ENCODE measurements at regions not wholly inside any gene's neighbourhood (a gene's known extent, or its start where the extent isn't known, plus 50 kb on each side); places are given as distances from the start of the nearest gene placed in this dataset.

GRCh38 chr13:87087741-87088140 lies 583.4 kb upstream of the SLITRK5 start:
- Mint-ChIP-seq H3K27me3 (ENCODE audit: insufficient read depth) (no peaks in the 10 kb centered on the region), H3K4me3 (no peak overlapping the region), H3K4me1 (ENCODE audit: low read depth) (no peaks in the 10 kb centered on the region), H3K36me3 (ENCODE audit: low read depth) (no peaks in the 10 kb centered on the region), H3K9me3 (peaks cover 21% of the 10 kb centered on the region), H3K27ac (no peak overlapping the region)
- no peak for DNase-seq
- TF ChIP-seq CTCF (IDR thresholded peaks at IDR 0.05), result no peak

- H3K4me1 Mint-ChIP-seq (ENCODE audit: low read depth), result no peaks in the 10 kb centered on the region
- no peak overlapping the region for H3K27ac Mint-ChIP-seq
- H3K4me3 Mint-ChIP-seq, result no peak overlapping the region
- no peaks in the 10 kb centered on the region for H3K36me3 Mint-ChIP-seq (ENCODE audit: low read depth)
- H3K9me3 Mint-ChIP-seq, result peaks cover 11% of the 10 kb centered on the region; the same call in 1 of the 2 replicates
- no peak for TF ChIP-seq CTCF (IDR thresholded peaks at IDR 0.05)
- H3K27me3 Mint-ChIP-seq (ENCODE audit: insufficient read depth), result no peaks in the 10 kb centered on the region
- no peak for DNase-seq
These were observed 581.8 kb upstream of the SLITRK5 start for GRCh38 chr13:87089391-87089790.

DNA sequence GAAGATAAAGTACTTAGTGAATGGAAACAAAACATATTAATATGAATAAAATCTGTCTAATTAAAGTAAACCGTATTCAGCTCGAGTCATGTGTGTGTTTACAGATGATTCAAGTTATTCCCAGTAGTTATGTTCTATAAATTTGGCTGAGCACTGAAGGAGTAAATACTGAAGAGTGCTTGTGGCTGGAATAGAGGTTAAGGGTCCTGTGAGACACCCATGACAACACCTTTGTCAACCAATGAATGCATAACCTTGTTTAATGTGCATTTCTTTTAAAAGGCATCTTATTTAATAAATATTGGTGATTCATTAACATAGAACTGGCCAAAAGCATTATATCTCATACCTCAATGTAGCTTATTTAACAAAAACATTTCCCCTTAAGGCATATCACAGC lies 577.8 kb upstream of the SLITRK5 start:
- Mint-ChIP-seq H3K36me3 (ENCODE audit: low read depth) (no peaks in the 10 kb centered on the region), H3K27me3 (ENCODE audit: insufficient read depth) (no peaks in the 10 kb centered on the region), H3K27ac (no peak overlapping the region), H3K4me1 (ENCODE audit: low read depth) (no peaks in the 10 kb centered on the region), H3K4me3 (no peak overlapping the region), H3K9me3 (peaks cover 12% of the 10 kb centered on the region; the same call in 1 of the 2 replicates)
- no peak for TF ChIP-seq CTCF (IDR thresholded peaks at IDR 0.05)
- no peak for DNase-seq

DNA sequence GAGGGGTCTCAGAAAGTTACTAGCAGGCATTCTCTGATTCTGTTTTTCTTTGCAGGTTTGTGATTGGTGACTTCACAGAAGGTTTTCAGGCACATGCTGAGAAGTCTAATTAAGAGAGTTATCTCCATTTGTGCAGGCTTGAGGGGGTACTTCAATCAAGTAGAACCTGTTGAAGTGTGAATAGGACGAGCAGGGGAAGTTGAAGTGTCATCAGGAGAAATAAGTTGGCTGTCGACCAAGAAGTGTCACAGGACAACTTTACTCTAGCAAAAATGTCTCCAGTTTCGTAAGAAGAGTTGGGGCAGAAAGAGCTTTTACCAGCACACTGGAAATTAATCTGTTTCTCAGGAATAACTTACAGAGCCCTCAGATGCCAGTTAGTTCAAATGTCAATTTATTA lies 576.5 kb upstream of the SLITRK5 start:
- H3K4me3 Mint-ChIP-seq, result no peak overlapping the region
- no peaks in the 10 kb centered on the region for H3K36me3 Mint-ChIP-seq (ENCODE audit: low read depth)
- no peaks in the 10 kb centered on the region for H3K27me3 Mint-ChIP-seq (ENCODE audit: insufficient read depth)
- H3K27ac Mint-ChIP-seq, result no peak overlapping the region
- DNase-seq, result no peak
- no peaks in the 10 kb centered on the region for H3K4me1 Mint-ChIP-seq (ENCODE audit: low read depth)
- TF ChIP-seq CTCF (IDR thresholded peaks at IDR 0.05), result no peak
- peaks cover 12% of the 10 kb centered on the region; the same call in 1 of the 2 replicates for H3K9me3 Mint-ChIP-seq

DNA sequence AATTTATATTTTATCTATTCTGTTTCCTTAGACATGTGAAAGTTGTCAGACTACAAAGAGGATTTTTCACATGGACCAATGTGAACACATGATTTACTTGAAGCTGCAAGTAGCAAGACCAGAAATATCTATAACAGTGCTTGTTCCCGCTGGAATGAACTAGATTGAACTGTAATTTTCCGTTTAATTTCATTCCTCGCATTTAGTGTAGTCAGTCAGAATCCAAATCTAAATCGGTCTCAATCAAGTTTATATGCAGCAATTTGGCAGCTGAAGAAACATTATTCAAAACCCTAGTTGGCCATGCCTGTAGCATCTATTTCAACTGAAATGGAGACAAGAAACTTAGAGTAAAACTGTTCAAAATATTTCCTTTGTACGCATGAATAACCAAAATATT lies 570.7 kb upstream of the SLITRK5 start:
- no peak for TF ChIP-seq CTCF (IDR thresholded peaks at IDR 0.05)
- Mint-ChIP-seq H3K36me3 (ENCODE audit: low read depth) (no peaks in the 10 kb centered on the region), H3K9me3 (peaks cover 24% of the 10 kb centered on the region), H3K27ac (no peak overlapping the region), H3K4me1 (ENCODE audit: low read depth) (no peaks in the 10 kb centered on the region), H3K27me3 (ENCODE audit: insufficient read depth) (no peaks in the 10 kb centered on the region), H3K4me3 (no peak overlapping the region)
- DNase-seq, result no peak

DNA sequence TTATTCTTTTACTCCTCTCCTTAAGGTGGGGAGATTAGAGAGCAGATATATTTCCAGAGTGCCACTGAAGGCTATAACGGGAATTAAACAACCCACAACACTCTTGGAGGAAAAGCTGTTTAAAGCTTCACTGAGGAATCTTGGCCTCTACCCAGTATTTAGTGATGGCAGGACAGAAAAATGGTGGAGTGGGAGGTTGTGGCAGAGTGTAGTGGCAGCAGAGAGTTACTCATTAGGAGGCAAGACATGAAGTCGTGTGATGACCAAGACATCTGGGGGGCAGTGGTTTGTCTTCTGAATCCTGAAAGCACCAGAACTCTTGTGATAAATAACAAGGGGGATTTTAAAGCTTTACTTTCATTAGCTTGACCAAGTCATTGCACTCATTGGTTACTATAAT lies 563.5 kb upstream of the SLITRK5 start:
- no peaks in the 10 kb centered on the region for H3K4me1 Mint-ChIP-seq (ENCODE audit: low read depth)
- H3K4me3 Mint-ChIP-seq, result no peak overlapping the region
- no peaks in the 10 kb centered on the region for H3K36me3 Mint-ChIP-seq (ENCODE audit: low read depth)
- H3K27ac Mint-ChIP-seq, result no peak overlapping the region
- H3K27me3 Mint-ChIP-seq (ENCODE audit: insufficient read depth), result no peaks in the 10 kb centered on the region
- DNase-seq, result no peak
- peaks cover 21% of the 10 kb centered on the region for H3K9me3 Mint-ChIP-seq
- TF ChIP-seq CTCF (IDR thresholded peaks at IDR 0.05), result no peak
